A549 (cell line): ENCODE measurements at regions not wholly inside any gene's neighbourhood (a gene's known extent, or its start where the extent isn't known, plus 50 kb on each side); places are given as distances from the start of the nearest gene placed in this dataset.

Experiments used
- CBX2 ChIP-seq: fragments of 200-600 bp; sonication (generic); IDR thresholded peaks from 2 replicates; pipeline ENCODE4 v1.6.1; 2016; ENCODE audit warnings: low read depth, mild to moderate bottlenecking, borderline replicate concordance
- EP300 ChIP-seq, 2 experiments: fragments of >200 bp; sonication (Bioruptor Twin); formaldehyde crosslinking; IDR thresholded peaks; 2 replicates in 1 of 2; 3 replicates in 1 of 2; pipeline ENCODE4 v1.6.1; 2016 to 2017
- GATA3 ChIP-seq: IDR thresholded peaks from 2 replicates; pipeline ENCODE4 v1.6.1; 2012; ENCODE audit warnings: borderline replicate concordance
- NR3C1 ChIP-seq: fragments of >200 bp; sonication (Bioruptor Twin); formaldehyde crosslinking; IDR thresholded peaks from 3 replicates; pipeline ENCODE4 v1.6.1; 2017
- POLR2A ChIP-seq: IDR thresholded peaks from 2 replicates; pipeline ENCODE4 v1.6.1; 2012; ENCODE audit warnings: mild to moderate bottlenecking, low read length
- RAD21 ChIP-seq, 2 experiments: fragments of >200 bp in 1 of 2; sonication (Bioruptor Twin) in 1 of 2; formaldehyde crosslinking in 1 of 2; IDR thresholded peaks in 1 of 2; conservative IDR thresholded peaks in 1 of 2; 2 replicates in 1 of 2; 3 replicates in 1 of 2; pipeline ENCODE4 v1.6.1; 2012 to 2018; ENCODE audit warnings: inconsistent platforms in 1 of 2
- TF ChIP-seq, protein P1 (sequence below): fragments of >200 bp; sonication (Bioruptor Twin); formaldehyde crosslinking; IDR thresholded peaks from 3 replicates; pipeline ENCODE4 v1.5.1; 2016
- TF ChIP-seq, protein P2 (sequence below): IDR thresholded peaks from 2 replicates; pipeline ENCODE4 v1.6.1; 2012

DNA sequence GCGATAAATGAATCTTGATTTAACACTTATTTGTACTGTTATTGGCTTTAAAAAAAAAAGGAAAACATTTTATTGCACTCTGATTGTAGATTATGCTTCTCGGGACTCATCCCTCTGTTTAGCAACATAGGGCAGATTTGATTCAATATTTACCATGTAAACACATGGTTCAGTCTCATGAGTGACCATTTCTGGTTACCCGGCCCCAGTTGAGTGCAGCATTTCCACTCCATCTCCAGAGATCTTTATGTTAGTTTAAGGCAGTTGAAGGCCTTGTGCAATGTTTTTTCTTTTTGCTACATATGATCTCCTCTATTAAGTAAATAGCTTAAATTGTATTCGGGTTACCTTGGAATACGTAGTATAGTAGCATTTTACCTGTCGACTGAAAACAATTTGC lies 143.3 kb upstream of the RPS6KA3 start:
- no peak for TF ChIP-seq CBX2
- no peak for TF ChIP-seq POLR2A
- TF ChIP-seq, protein P1, sequence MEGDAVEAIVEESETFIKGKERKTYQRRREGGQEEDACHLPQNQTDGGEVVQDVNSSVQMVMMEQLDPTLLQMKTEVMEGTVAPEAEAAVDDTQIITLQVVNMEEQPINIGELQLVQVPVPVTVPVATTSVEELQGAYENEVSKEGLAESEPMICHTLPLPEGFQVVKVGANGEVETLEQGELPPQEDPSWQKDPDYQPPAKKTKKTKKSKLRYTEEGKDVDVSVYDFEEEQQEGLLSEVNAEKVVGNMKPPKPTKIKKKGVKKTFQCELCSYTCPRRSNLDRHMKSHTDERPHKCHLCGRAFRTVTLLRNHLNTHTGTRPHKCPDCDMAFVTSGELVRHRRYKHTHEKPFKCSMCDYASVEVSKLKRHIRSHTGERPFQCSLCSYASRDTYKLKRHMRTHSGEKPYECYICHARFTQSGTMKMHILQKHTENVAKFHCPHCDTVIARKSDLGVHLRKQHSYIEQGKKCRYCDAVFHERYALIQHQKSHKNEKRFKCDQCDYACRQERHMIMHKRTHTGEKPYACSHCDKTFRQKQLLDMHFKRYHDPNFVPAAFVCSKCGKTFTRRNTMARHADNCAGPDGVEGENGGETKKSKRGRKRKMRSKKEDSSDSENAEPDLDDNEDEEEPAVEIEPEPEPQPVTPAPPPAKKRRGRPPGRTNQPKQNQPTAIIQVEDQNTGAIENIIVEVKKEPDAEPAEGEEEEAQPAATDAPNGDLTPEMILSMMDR, result no peak
- TF ChIP-seq, protein P2, sequence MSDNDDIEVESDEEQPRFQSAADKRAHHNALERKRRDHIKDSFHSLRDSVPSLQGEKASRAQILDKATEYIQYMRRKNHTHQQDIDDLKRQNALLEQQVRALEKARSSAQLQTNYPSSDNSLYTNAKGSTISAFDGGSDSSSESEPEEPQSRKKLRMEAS, result no peak
- no peak for TF ChIP-seq GATA3
- no peak for TF ChIP-seq RAD21 (conservative IDR thresholded peaks at IDR 0.05 in 1 of 2, IDR thresholded peaks at IDR 0.05 in 1 of 2)
- TF ChIP-seq EP300 (IDR thresholded peaks at IDR 0.05), result no peak
- TF ChIP-seq NR3C1, result no peak
